IMR-90 (cell line): ENCODE measurements at regions not wholly inside any gene's neighbourhood (a gene's known extent, or its start where the extent isn't known, plus 50 kb on each side); places are given as distances from the start of the nearest gene placed in this dataset.
A peak's percentile ranks its signal among the peaks of the same experiment; 100 is the strongest.

Experiments used
- ATAC-seq: fragments of 200-7000 bp; cut with Tn5 transposase; 2 replicates; pipeline ENCODE4 v1.9.1; 2020; ENCODE audit warnings: low read depth, mild to moderate bottlenecking, moderate library complexity
- BruUV-seq: library from RNA; stranded (reverse); fragments of 400-500 nt; replicated peaks from 2 replicates; lab custom pipeline; 2021; lab: Mats Ljungman, UMichigan
- CTCF ChIA-PET: fragments of 300-600 bp; formaldehyde crosslinking; extraction: SDS; loops from one replicate; lab custom pipeline; 2021; ENCODE audit warnings: antibody characterized with exemption; lab: Yijun Ruan, JAX
- POLR2A ChIA-PET: fragments of 300-600 bp; sonication (Branson Sonifier 250); formaldehyde crosslinking; loops from one replicate; lab custom pipeline; 2022; ENCODE audit warnings: antibody characterized with exemption; ENCODE audit not compliant: unreplicated experiment; lab: Charles Lee
- DNase-seq: peaks from one replicate; pipeline ENCODE4 v3.0.0; 2013
- H2AFZ ChIP-seq: replicated peaks from 2 replicates; pipeline ENCODE3; 2013; ENCODE audit warnings: low read length, mild to moderate bottlenecking; ENCODE audit not compliant: poor library complexity
- H2AK5ac ChIP-seq: 2 replicates; pipeline ENCODE4 v1.6.1; 2013; ENCODE audit warnings: low read depth, low read length, inconsistent platforms
- H2AK9ac ChIP-seq: replicated peaks from 2 replicates; pipeline ENCODE3; 2013; ENCODE audit warnings: mild to moderate bottlenecking, low read depth, low read length, moderate library complexity; ENCODE audit not compliant: poor library complexity
- H2BK120ac ChIP-seq: 2 replicates; pipeline ENCODE4 v1.6.1; 2013; ENCODE audit warnings: low read depth, low read length, inconsistent platforms
- H2BK15ac ChIP-seq: 3 replicates; pipeline ENCODE4 v1.6.1; 2013; ENCODE audit warnings: low read depth, low read length, inconsistent platforms
- H2BK20ac ChIP-seq: 2 replicates; pipeline ENCODE4 v1.6.1; 2013; ENCODE audit warnings: low read depth, mild to moderate bottlenecking, inconsistent platforms, low read length, moderate library complexity
- H2BK5ac ChIP-seq: 2 replicates; pipeline ENCODE4 v1.6.1; 2013; ENCODE audit warnings: mild to moderate bottlenecking, low read depth, low read length, inconsistent platforms; ENCODE audit not compliant: poor library complexity, severe bottlenecking
- H3K14ac ChIP-seq: replicated peaks from 2 replicates; pipeline ENCODE4 v1.6.1; 2013; ENCODE audit warnings: low read depth, low read length, inconsistent platforms
- H3K18ac ChIP-seq: 2 replicates; pipeline ENCODE4 v1.6.1; 2013; ENCODE audit warnings: low read depth, low read length, control low read depth
- H3K23ac ChIP-seq: 2 replicates; pipeline ENCODE4 v1.6.1; 2013; ENCODE audit warnings: low read depth, low read length, inconsistent platforms
- H3K27ac ChIP-seq: 2 replicates; pipeline ENCODE4 v1.5.1; 2013; ENCODE audit warnings: mild to moderate bottlenecking, control low read depth, low read length; ENCODE audit not compliant: insufficient read depth
- H3K27me3 ChIP-seq: 2 replicates; pipeline ENCODE4 v1.6.1; 2013; ENCODE audit warnings: low read length; ENCODE audit not compliant: control insufficient read depth, insufficient read depth
- H3K36me3 ChIP-seq: 2 replicates; pipeline ENCODE4 v1.6.1; 2013; ENCODE audit warnings: low read length, mixed read lengths; ENCODE audit not compliant: control insufficient read depth, insufficient read depth
- H3K4ac ChIP-seq: 2 replicates; pipeline ENCODE4 v1.6.1; 2013; ENCODE audit warnings: low read depth, low read length, inconsistent platforms
- H3K4me1 ChIP-seq: 2 replicates; pipeline ENCODE4 v1.6.1; 2013; ENCODE audit warnings: low read length, mixed read lengths; ENCODE audit not compliant: control insufficient read depth, insufficient read depth
- H3K4me2 ChIP-seq: 2 replicates; pipeline ENCODE4 v1.6.1; 2013; ENCODE audit warnings: low read depth, mild to moderate bottlenecking, control low read depth, low read length, moderate library complexity
- H3K4me3 ChIP-seq: 2 replicates; pipeline ENCODE4 v1.5.1; 2013; ENCODE audit warnings: low read depth, mild to moderate bottlenecking, control low read depth, low read length, moderate library complexity; ENCODE audit not compliant: insufficient read depth
- H3K56ac ChIP-seq: 2 replicates; pipeline ENCODE4 v1.6.1; 2013; ENCODE audit warnings: low read length, inconsistent platforms; ENCODE audit not compliant: insufficient read depth; ENCODE audit errors: extremely low read depth
- H3K79me1 ChIP-seq, 2 experiments: 2 replicates each; pipeline ENCODE4 v1.6.1; 2013; ENCODE audit warnings: low read length in 2 of 2, inconsistent platforms in 1 of 2, low read depth in 1 of 2
- H3K9ac ChIP-seq: 2 replicates; pipeline ENCODE4 v1.6.1; 2013; ENCODE audit warnings: low read depth, low read length, control low read depth
- H3K9me1 ChIP-seq: 2 replicates; pipeline ENCODE4 v1.6.1; 2013; ENCODE audit warnings: low read length, inconsistent platforms; ENCODE audit not compliant: insufficient read depth
- H3K9me3 ChIP-seq: 2 replicates; pipeline ENCODE4 v1.6.1; 2013; ENCODE audit warnings: low read length; ENCODE audit not compliant: control insufficient read depth, insufficient read depth
- H4K20me1 ChIP-seq: 2 replicates; pipeline ENCODE4 v1.6.1; 2013; ENCODE audit warnings: low read length, inconsistent platforms; ENCODE audit not compliant: insufficient read depth
- H4K5ac ChIP-seq: 2 replicates; pipeline ENCODE4 v1.6.1; 2013; ENCODE audit warnings: mild to moderate bottlenecking, low read depth, low read length, control low read depth
- H4K8ac ChIP-seq, 2 experiments: 2 replicates each; pipeline ENCODE4 v1.6.1; 2013; ENCODE audit warnings: low read depth in 2 of 2, low read length in 2 of 2, control low read depth in 1 of 2, inconsistent platforms in 1 of 2
- H4K91ac ChIP-seq: 2 replicates; pipeline ENCODE4 v1.6.1; 2013; ENCODE audit warnings: low read depth, low read length, inconsistent platforms; ENCODE audit not compliant: insufficient read depth
- MAZ ChIP-seq: IDR thresholded peaks from 2 replicates; pipeline ENCODE4 v1.6.1; 2012; ENCODE audit warnings: low read depth, mild to moderate bottlenecking, low read length, improper control_type of control experiment, moderate library complexity, borderline replicate concordance
- WGBS, 2 experiments: methylation state at CpG; one replicate each; pipeline versions ENCODE4 v1.1.5 to v1.1.7; 2013; ENCODE audit warnings: missing lambda C conversion rate in 2 of 2; ENCODE audit not compliant: insufficient read length in 1 of 2; ENCODE audit errors: extremely low coverage in 2 of 2; 5-methylcytosine and 5-hydroxymethylcytosine counted together
- dilution Hi-C: fragments of 300-500 bp; cut with HindIII; formaldehyde crosslinking; loops from one replicate; pipeline ENCODE4 v1.14.3; 2018; ENCODE audit warnings: low sequenced_read_pairs; ENCODE audit not compliant: unreplicated experiment
- in situ Hi-C: fragments of 300-500 bp; cut with MboI; formaldehyde crosslinking; loops from 3 replicates; pipeline ENCODE4 v1.14.3; 2019; ENCODE audit warnings: low sequenced_read_pairs, inconsistent platforms, mixed read lengths
- intact Hi-C: fragments of 100-400 bp; cut with micrococcal nuclease; formaldehyde crosslinking; loops from 2 replicates; pipeline ENCODE4 v1.10.0; 2022

DNA sequence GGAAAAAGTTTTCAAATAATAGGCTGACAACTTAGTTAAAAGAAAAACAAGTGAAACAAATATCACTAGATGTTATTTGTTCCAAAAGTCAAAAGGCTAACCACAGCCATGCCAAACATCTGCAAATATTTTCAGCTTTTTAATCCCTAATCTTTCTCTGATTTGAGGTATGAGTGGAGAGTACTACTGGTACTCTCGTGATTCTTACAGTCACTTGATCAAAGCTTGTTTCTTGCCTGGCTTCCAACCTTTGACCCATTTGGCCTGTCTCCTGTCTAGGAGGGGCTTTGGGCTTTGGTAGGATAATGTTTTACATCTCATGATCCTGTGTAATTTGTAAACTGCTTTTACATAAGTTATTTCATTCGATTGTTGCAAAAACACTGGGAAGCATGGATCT, 301.8 kb upstream of the SORL1-AS1 start:
- H4K8ac ChIP-seq = no peak overlapping the region
- intact Hi-C loops = loop anchor here (10.0 kb wide), 1 partner anchor 90 kb away; no protein-coding TSS in a partner anchor
- no peak overlapping the region for H3K14ac ChIP-seq
- dilution Hi-C loops = no loop called here
- H3K79me1 ChIP-seq = no peaks in the 10 kb centered on the region
- no peak overlapping the region for H3K9ac ChIP-seq
- no peak overlapping the region for H3K4me3 ChIP-seq
- peaks cover 2% of the 10 kb centered on the region; the same call in 1 of the 2 replicates for H3K4me1 ChIP-seq
- H2BK5ac ChIP-seq = no peak overlapping the region
- peak; percentile 79 for ATAC-seq
- no peak overlapping the region for H3K4ac ChIP-seq
- H3K18ac ChIP-seq = no peak overlapping the region
- no peak overlapping the region for H4K91ac ChIP-seq
- no peaks in the 10 kb centered on the region for H4K20me1 ChIP-seq
- no TSS peak for BruUV-seq
- ChIA-PET CTCF (interaction anchor here (0.8 kb wide), 1 partner anchor 8 kb away, joined by 3 read pairs; no protein-coding TSS in a partner anchor), POLR2A (no interaction called here)
- no CpG with 5 or more reads among the region's 2 CpGs for WGBS, 2 experiments
- H2BK15ac ChIP-seq = no peak overlapping the region
- no peak overlapping the region for H2AFZ ChIP-seq
- no peak overlapping the region for H2BK20ac ChIP-seq
- H3K27me3 ChIP-seq = peaks cover 2% of the 10 kb centered on the region; the same call in 1 of the 2 replicates
- H4K5ac ChIP-seq = no peak overlapping the region
- H2AK9ac ChIP-seq = no peak overlapping the region
- no peak for TF ChIP-seq MAZ
- in situ Hi-C loops = no loop called here
- no peak overlapping the region for H3K56ac ChIP-seq
- H3K36me3 ChIP-seq = no peaks in the 10 kb centered on the region
- no peak overlapping the region for H2AK5ac ChIP-seq
- H3K9me3 ChIP-seq = no peaks in the 10 kb centered on the region
- H3K27ac ChIP-seq = no peak overlapping the region
- no peak overlapping the region for H2BK120ac ChIP-seq
- DNase-seq = peak; percentile 14
- H3K23ac ChIP-seq = no peak overlapping the region
- no peaks in the 10 kb centered on the region for H3K9me1 ChIP-seq
- no peak overlapping the region for H3K4me2 ChIP-seq
